Adrenal gland (tissue), 5 donors: ENCODE measurements at regions not wholly inside any gene's neighbourhood (a gene's known extent, or its start where the extent isn't known, plus 50 kb on each side); places are given as distances from the start of the nearest gene placed in this dataset.

Experiments
- POLR2A ChIP-seq, 2 donors: fragments of 450-650 bp; IDR thresholded peaks; one replicate each; pipeline ENCODE4 v1.6.1; 2017; ENCODE audit warnings: antibody characterized with exemption in 2 of 2, mild to moderate bottlenecking in 2 of 2, moderate library complexity in 1 of 2
- TF ChIP-seq, protein P1 (sequence below), 6 experiments: fragments of 450-650 bp in 4 of 6; fragments of 200-600 bp in 2 of 6; sonication (generic) in 1 of 6; IDR thresholded peaks; 1 replicate in 5 of 6; 2 replicates in 1 of 6; pipeline versions ENCODE4 v1.5.1 to v1.8.0; 2016 to 2021; ENCODE audit warnings: antibody characterized with exemption in 6 of 6, mild to moderate bottlenecking in 2 of 6, moderate library complexity in 1 of 6
- donor health status: DM: no; HTN: no; CAD: no.

DNA sequence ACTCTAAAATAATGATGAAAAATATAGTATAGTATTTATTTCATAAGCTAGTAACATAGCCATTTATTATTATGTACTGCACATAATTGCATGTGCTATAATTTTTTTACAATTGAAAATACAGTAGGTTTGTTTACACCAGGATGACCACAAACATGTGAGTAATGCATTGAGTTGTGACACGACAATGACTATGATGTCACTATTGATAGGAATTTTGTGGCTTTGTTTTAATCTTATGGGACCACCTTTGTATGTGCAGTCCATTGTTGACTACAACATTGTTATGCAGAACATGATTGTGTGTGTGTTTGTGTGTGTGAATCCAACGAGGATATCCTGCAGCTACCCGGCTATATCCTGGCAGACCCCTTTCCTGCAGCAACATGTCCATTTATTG lies 372.2 kb upstream of the MCTP2 start:
- TF ChIP-seq, protein P1, sequence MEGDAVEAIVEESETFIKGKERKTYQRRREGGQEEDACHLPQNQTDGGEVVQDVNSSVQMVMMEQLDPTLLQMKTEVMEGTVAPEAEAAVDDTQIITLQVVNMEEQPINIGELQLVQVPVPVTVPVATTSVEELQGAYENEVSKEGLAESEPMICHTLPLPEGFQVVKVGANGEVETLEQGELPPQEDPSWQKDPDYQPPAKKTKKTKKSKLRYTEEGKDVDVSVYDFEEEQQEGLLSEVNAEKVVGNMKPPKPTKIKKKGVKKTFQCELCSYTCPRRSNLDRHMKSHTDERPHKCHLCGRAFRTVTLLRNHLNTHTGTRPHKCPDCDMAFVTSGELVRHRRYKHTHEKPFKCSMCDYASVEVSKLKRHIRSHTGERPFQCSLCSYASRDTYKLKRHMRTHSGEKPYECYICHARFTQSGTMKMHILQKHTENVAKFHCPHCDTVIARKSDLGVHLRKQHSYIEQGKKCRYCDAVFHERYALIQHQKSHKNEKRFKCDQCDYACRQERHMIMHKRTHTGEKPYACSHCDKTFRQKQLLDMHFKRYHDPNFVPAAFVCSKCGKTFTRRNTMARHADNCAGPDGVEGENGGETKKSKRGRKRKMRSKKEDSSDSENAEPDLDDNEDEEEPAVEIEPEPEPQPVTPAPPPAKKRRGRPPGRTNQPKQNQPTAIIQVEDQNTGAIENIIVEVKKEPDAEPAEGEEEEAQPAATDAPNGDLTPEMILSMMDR (IDR thresholded peaks at IDR 0.05), result no peak
- no peak for TF ChIP-seq POLR2A (IDR thresholded peaks at IDR 0.05)
